ENCODE measurements at regions not wholly inside any gene's neighbourhood (a gene's known extent, or its start where the extent isn't known, plus 50 kb on each side); places are given as distances from the start of the nearest gene placed in this dataset.
"Not testable (repeated sequence)": the region's sequence is repeated elsewhere in the genome, so short reads cannot be mapped to it uniquely, and the experiment has no call there.

DNA sequence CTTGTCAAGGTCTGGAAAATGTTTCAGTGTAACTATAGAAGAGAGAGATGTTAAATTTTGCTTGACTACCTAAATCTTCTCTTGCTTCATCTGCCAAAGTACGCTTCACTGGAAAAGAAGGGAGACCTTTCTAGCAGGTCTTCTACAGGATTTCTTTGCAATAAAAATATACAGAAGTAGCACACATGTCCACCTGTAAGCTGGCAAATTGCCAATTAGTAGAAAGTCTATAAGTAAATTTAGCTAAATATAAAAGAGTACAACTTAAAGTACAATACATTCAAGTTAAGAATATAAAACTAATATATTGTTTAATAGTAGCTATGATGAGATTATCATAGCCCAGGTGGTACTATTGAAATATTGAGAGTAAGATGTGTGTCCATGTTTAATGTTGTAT lies 128.5 kb upstream of the EDNRB start:
- TF ChIP-seq EZH2 (IDR thresholded peaks at IDR 0.05) (no peak), POLR2AphosphoS5 (IDR thresholded peaks at IDR 0.05; ENCODE audit: borderline replicate concordance, low read depth, low read length) (no peak), FOXP2 (optimal IDR thresholded peaks at IDR 0.05; ENCODE audit: control extremely low read depth, extremely low read length, insufficient read depth) (no peak)
- no peak overlapping the region for H3K9ac ChIP-seq (ENCODE audit: insufficient read length)
- H3K36me3 ChIP-seq (ENCODE audit: insufficient read depth, low read length), result no peaks in the 10 kb centered on the region
- no peaks in the 10 kb centered on the region for H3K9me3 ChIP-seq (ENCODE audit: low read depth, low read length)
- no peak overlapping the region for H3K4me3 ChIP-seq
- no peak for DNase-seq (ENCODE audit: low read depth, low spot score)
- no peak overlapping the region for H3K27ac ChIP-seq

DNA sequence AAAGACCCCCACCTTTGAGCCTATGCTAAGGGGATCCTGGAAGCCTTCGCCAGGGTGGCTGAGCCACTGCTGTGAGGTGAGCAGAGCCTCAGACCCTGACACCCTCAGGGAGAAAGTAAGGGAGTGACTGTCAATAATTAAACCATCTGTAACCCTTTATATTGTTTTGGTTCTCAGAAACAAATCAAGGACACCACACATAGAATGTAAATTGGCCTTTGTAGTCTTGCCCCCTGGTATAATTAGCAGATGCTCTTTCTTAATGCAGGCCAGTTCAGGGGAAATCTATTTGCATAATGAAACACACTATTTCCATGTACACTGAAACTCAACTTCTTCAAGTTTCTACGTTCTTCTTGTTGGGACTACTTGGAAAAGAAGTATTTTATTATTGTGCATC lies 127.7 kb upstream of the EDNRB start:
- no peaks in the 10 kb centered on the region for H3K36me3 ChIP-seq (ENCODE audit: insufficient read depth, low read length)
- H3K9ac ChIP-seq (ENCODE audit: insufficient read length), result no peak overlapping the region
- no peak overlapping the region for H3K27ac ChIP-seq
- TF ChIP-seq EZH2 (IDR thresholded peaks at IDR 0.05), result no peak
- TF ChIP-seq FOXP2 (optimal IDR thresholded peaks at IDR 0.05; ENCODE audit: control extremely low read depth, extremely low read length, insufficient read depth), result no peak
- no peak for TF ChIP-seq POLR2AphosphoS5 (IDR thresholded peaks at IDR 0.05; ENCODE audit: borderline replicate concordance, low read depth, low read length)
- H3K4me3 ChIP-seq, result no peak overlapping the region
- DNase-seq (ENCODE audit: low read depth, low spot score), result no peak
- H3K9me3 ChIP-seq (ENCODE audit: low read depth, low read length), result no peaks in the 10 kb centered on the region

DNA sequence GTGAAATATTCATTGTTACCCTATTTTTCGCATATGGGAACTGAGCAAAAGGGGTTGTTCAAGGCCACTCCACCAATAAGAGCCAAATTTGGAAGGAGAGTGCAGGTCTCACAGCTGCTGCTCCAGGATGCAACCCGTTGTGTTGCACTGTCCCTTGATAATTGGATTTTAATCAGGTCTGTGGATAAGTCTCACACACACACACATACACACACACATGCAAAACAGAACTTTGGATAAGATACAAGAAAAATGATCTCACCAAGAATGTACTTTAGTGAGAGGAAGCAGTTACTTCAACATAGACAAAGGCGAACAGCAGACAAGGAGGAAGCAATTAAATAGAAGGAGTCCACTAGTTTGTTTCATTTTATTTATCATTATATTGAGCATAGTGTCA lies 127.3 kb upstream of the EDNRB start:
- no peak for TF ChIP-seq FOXP2 (optimal IDR thresholded peaks at IDR 0.05; ENCODE audit: control extremely low read depth, extremely low read length, insufficient read depth)
- TF ChIP-seq POLR2AphosphoS5 (IDR thresholded peaks at IDR 0.05; ENCODE audit: borderline replicate concordance, low read depth, low read length), result no peak
- TF ChIP-seq EZH2 (IDR thresholded peaks at IDR 0.05), result no peak
- H3K9me3 ChIP-seq (ENCODE audit: low read depth, low read length), result no peaks in the 10 kb centered on the region
- H3K9ac ChIP-seq (ENCODE audit: insufficient read length), result no peak overlapping the region
- no peak for DNase-seq (ENCODE audit: low read depth, low spot score)
- H3K36me3 ChIP-seq (ENCODE audit: insufficient read depth, low read length), result no peaks in the 10 kb centered on the region
- H3K27ac ChIP-seq, result no peak overlapping the region
- H3K4me3 ChIP-seq, result no peak overlapping the region

DNA sequence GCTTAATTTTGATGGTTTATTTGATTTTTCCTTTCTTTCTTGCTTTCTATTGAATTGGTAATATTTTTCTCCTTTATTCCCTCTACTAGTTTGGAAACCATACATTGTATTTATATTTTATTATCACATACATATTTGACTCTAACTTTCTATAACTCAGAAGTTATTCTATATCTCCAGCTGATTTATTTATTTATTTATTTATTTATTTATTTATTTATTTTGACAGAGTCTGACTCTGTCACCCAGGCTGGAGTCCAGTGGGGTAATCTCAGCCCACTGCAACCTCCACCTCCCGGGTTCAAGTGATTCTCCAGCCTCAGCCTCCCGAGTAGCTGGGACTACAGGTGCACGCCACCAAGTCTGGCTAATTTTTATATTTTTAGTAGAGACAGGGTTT lies 122.7 kb upstream of the EDNRB start:
- not testable (repeated sequence) for DNase-seq (ENCODE audit: low read depth, low spot score); H3K4me3 ChIP-seq; H3K36me3 ChIP-seq (ENCODE audit: insufficient read depth, low read length)

DNA sequence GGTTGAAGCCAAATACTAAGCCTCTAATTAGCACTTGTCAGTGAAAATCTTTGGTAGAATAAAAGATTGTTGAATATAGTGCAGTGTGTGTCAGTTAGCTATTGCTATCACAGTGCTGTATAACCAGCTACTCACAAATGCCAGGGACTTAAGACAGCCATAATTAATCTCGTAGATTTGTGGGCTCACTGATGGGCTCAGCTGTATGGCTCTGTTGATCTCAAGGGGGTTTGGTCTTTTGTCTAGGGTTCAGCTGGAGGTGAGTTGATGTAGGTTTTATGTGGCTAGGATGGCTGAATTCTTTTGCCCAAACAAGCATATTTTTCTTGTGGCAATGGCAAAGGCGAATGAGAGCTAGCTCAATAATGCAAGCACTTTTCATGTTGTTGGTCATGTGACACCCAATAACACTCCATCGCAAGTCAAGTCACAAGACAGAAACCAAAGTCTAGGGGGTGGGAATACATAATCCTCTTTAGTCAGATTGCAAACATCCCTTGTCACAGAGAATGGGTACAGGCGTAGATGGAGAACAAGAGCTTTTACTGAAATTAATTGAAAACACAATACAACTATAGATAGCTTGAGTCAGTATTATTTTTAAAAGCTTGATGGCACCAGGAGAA lies 121.7 kb upstream of the EDNRB start:
- Histone ChIP-seq H3K36me3 (ENCODE audit: insufficient read depth, low read length) (no peaks in the 10 kb centered on the region), H3K4me3 (no peak overlapping the region), H3K9ac (ENCODE audit: insufficient read length) (no peak overlapping the region), H3K9me3 (ENCODE audit: low read depth, low read length) (no peaks in the 10 kb centered on the region), H3K27ac (no peak overlapping the region)
- TF ChIP-seq FOXP2 (optimal IDR thresholded peaks at IDR 0.05; ENCODE audit: control extremely low read depth, extremely low read length, insufficient read depth), result no peak
- no peak for TF ChIP-seq POLR2AphosphoS5 (IDR thresholded peaks at IDR 0.05; ENCODE audit: borderline replicate concordance, low read depth, low read length)
- no peak for TF ChIP-seq EZH2 (IDR thresholded peaks at IDR 0.05)
- DNase-seq (ENCODE audit: low read depth, low spot score), result no peak

More for the DNA sequence above, 122.7 kb upstream of the EDNRB start:
- not testable (repeated sequence) for H3K9me3 ChIP-seq (ENCODE audit: low read depth, low read length); H3K27ac ChIP-seq; H3K9ac ChIP-seq (ENCODE audit: insufficient read length)

DNA sequence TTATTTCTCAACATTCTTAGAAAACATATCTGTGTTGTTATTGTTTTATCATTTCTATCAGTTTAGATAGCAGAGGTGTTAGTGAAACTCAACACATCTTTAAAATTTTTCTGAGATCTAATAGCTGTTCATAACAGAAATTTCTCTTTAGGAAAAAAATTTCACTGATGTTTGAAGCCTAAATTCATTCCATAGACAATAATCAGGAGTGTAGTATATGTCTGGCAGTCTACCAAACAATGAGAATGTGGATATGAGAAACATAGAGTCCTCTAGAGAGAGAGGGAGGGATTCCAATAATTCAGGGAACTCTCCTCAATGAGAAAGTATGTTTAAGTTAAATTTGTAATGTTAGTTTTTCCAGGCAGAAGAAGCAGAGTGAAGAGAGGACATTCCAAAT lies 118.2 kb upstream of the EDNRB start:
- no peak overlapping the region for H3K9ac ChIP-seq (ENCODE audit: insufficient read length)
- DNase-seq (ENCODE audit: low read depth, low spot score), result no peak
- H3K9me3 ChIP-seq (ENCODE audit: low read depth, low read length), result no peaks in the 10 kb centered on the region
- no peak overlapping the region for H3K4me3 ChIP-seq
- H3K36me3 ChIP-seq (ENCODE audit: insufficient read depth, low read length), result no peaks in the 10 kb centered on the region
- no peak overlapping the region for H3K27ac ChIP-seq
- no peak for TF ChIP-seq EZH2 (IDR thresholded peaks at IDR 0.05)
- no peak for TF ChIP-seq FOXP2 (optimal IDR thresholded peaks at IDR 0.05; ENCODE audit: control extremely low read depth, extremely low read length, insufficient read depth)
- TF ChIP-seq POLR2AphosphoS5 (IDR thresholded peaks at IDR 0.05; ENCODE audit: borderline replicate concordance, low read depth, low read length), result no peak

DNA sequence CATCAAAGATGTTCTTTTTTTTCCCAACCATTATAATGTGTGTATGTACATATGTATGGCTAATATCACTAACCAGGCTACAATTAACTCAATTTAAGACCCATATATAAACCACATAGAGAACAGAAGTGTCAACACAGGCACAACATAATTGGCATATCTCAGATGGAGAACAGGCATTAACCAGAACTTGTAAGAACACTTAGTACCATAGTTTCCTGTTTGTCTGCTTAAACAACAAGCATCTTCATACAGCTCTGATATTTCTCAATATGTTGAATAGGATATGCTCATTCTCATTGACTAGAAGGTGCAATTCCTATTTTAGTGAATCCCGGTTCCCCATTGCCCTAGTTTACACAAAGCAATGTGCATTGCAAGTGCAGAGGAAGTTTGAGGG lies 116.9 kb upstream of the EDNRB start:
- TF ChIP-seq POLR2AphosphoS5 (IDR thresholded peaks at IDR 0.05; ENCODE audit: borderline replicate concordance, low read depth, low read length) (no peak), EZH2 (IDR thresholded peaks at IDR 0.05) (no peak), FOXP2 (optimal IDR thresholded peaks at IDR 0.05; ENCODE audit: control extremely low read depth, extremely low read length, insufficient read depth) (no peak)
- no peak for DNase-seq (ENCODE audit: low read depth, low spot score)
- Histone ChIP-seq H3K9ac (ENCODE audit: insufficient read length) (no peak overlapping the region), H3K27ac (no peak overlapping the region), H3K9me3 (ENCODE audit: low read depth, low read length) (no peaks in the 10 kb centered on the region), H3K4me3 (no peak overlapping the region), H3K36me3 (ENCODE audit: insufficient read depth, low read length) (no peaks in the 10 kb centered on the region)

DNA sequence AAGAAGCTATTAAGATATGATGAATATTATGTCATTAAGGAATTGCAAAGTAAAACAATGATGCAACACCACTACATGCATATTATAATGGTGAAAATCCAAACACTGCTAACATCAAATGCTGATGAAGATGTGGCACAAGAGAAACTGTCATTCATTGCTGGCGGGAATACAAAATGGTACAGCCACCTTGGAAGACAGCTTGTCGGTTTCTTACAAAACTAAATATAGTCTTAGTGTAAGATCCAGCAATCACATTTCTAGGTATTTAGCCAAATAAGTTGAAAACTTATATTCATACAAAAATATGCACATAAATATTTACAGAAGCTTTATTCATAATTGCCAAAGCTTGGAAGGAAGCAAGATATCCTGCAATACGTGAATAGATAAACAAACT lies 114.9 kb upstream of the EDNRB start:
- no peak for DNase-seq (ENCODE audit: low read depth, low spot score)
- Histone ChIP-seq H3K36me3 (ENCODE audit: insufficient read depth, low read length) (no peaks in the 10 kb centered on the region), H3K9me3 (ENCODE audit: low read depth, low read length) (no peaks in the 10 kb centered on the region), H3K9ac (ENCODE audit: insufficient read length) (no peak overlapping the region), H3K4me3 (no peak overlapping the region), H3K27ac (no peak overlapping the region)
- TF ChIP-seq FOXP2 (optimal IDR thresholded peaks at IDR 0.05; ENCODE audit: control extremely low read depth, extremely low read length, insufficient read depth) (no peak), POLR2AphosphoS5 (IDR thresholded peaks at IDR 0.05; ENCODE audit: borderline replicate concordance, low read depth, low read length) (no peak), EZH2 (IDR thresholded peaks at IDR 0.05) (no peak)

DNA sequence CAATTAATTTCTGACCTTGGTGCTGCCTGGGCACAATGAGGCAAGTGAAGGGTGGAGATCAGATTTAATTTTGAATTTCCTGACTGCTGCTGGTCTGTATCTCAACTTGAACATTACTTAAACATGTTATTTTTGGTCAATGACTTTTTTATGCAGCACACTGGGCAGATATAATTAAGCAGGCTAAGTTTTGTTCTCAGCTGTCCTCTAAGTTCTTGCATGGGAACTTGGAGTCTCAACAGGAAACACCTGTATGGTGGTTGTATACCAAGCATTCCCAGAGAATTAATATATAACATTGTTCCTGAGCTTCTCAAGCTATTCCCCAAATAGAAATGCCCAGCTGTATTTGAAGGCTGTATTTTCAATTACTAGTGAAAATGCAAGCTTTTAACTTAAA lies 113.5 kb upstream of the EDNRB start:
- no peak for TF ChIP-seq FOXP2 (optimal IDR thresholded peaks at IDR 0.05; ENCODE audit: control extremely low read depth, extremely low read length, insufficient read depth)
- TF ChIP-seq POLR2AphosphoS5 (IDR thresholded peaks at IDR 0.05; ENCODE audit: borderline replicate concordance, low read depth, low read length), result no peak
- TF ChIP-seq EZH2 (IDR thresholded peaks at IDR 0.05), result no peak
- no peak overlapping the region for H3K9ac ChIP-seq (ENCODE audit: insufficient read length)
- no peaks in the 10 kb centered on the region for H3K36me3 ChIP-seq (ENCODE audit: insufficient read depth, low read length)
- H3K4me3 ChIP-seq, result no peak overlapping the region
- no peak overlapping the region for H3K27ac ChIP-seq
- H3K9me3 ChIP-seq (ENCODE audit: low read depth, low read length), result no peaks in the 10 kb centered on the region
- DNase-seq (ENCODE audit: low read depth, low spot score), result no peak
